HG03039 (cell line): ENCODE measurements at regions not wholly inside any gene's neighbourhood (a gene's known extent, or its start where the extent isn't known, plus 50 kb on each side); places are given as distances from the start of the nearest gene placed in this dataset.

ENCODE experiments used
- ATAC-seq: cut with Tn5 transposase; IDR thresholded peaks from one replicate; pipeline ENCODE4 v1.9.1; 2021; ENCODE audit warnings: mild to moderate bottlenecking, moderate library complexity; ENCODE audit not compliant: unreplicated experiment

- ATAC-seq = no peak
Observed at GRCh38 chr12:20213723-20214625, 154.4 kb upstream of the PDE3A start.

DNA sequence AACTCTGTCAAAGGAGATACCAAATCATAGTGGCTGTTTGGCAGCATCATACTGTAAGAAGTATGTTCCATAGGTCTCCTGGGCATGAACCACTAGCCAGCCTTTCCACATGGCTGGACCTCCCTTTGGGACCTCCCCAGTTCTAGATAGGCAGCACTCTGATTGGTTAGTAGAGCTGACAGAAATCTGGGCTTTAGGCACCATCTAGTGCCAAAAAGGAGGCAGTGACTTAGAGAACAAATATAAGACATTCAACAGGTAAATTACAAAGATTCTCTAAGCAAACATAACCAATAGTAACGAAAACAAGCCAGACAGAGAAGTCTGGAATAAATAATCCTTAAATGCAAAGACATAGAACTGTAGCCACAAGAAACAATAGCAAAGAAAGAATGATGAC, 148.0 kb upstream of the PDE3A start:
- no peak for ATAC-seq

GRCh38 chr12:20232931-20233675, 135.2 kb upstream of the PDE3A start:
- no peak for ATAC-seq

DNA sequence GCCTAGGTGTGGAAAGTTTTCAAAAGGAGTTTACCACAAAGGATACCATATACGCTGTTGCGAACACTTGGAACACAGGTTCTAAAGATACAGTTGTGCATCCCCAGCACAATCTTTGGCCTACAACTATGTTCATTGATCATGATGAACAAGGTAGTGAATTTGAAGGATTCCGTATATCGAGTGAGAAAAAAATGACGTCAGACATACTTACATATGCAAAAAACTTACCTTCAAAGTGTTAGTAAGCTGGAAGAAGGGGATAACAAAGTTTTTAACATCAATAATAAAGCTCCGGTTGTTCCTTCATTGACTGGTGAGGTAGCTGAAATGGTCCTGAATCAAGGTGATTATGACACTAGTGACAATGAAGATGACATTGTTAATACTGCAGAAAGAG, 133.9 kb upstream of the PDE3A start:
- ATAC-seq = no peak

- ATAC-seq = no peak
Observed at GRCh38 chr12:20237091-20237490, 131.2 kb upstream of the PDE3A start.

- no peak for ATAC-seq
Observed at GRCh38 chr12:20245491-20245890, 122.8 kb upstream of the PDE3A start.

DNA sequence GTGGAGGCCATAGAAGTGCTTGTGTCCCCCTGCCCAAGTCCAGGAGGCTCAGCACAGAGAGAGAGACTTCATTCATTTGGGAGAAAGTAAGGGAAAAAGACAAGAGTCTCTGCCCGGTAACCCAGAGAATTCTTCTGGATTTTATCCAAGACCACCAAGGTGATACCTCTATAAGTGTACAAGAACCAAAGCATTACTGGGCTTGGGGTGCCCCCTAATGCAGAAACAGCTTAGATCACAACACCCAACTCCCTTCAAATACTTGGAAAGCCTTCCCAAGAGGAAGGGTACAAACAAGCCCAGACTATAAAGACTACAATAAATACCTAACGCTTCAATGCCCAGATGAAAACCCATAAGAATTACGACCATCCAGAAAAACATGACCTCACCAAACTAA, 119.7 kb upstream of the PDE3A start:
- ATAC-seq = no peak

- no peak for ATAC-seq
Observed at GRCh38 chr12:20250761-20251160, 117.6 kb upstream of the PDE3A start.

DNA sequence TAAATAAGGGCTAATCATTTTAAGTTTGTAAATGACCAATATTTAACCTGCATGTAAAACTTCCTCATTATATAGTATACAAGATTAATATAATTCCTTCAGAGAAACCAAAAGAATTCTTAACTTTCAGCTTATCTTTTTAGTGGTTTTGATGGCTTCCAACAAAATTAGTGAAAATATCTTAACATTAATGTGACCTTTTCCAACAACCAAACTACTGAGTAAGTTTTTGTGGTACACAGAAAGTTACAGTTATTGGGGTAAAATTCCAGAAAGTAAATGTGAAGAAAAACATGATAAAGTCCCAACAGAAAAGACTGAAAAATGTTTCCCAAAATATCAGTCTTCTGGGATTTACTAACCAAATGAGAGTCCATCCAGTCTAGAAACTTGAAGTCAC, 111.0 kb upstream of the PDE3A start:
- ATAC-seq = no peak

- no peak for ATAC-seq
Observed at GRCh38 chr12:20259786-20260185, 108.6 kb upstream of the PDE3A start.

DNA sequence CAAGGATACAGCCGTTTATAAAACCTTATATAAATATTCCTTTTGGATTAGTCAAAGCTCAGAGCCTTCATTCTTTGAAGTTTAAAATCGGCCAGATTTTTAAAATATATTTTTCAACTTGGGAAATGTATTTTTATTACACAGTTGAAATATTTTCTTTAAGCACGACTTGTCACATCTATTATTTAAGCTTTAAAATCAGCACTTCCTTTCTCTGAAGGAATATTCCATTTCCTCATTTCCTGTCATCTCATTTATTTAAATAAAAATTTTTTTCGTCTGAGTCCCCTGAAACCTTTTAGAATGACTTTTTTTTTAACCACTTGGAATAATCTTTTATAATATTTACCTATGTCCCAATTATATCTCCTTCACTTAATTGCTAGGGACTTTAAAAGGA, 107.5 kb upstream of the PDE3A start:
- ATAC-seq = no peak

GRCh38 chr12:20262119-20262518, 106.2 kb upstream of the PDE3A start:
- no peak for ATAC-seq

DNA sequence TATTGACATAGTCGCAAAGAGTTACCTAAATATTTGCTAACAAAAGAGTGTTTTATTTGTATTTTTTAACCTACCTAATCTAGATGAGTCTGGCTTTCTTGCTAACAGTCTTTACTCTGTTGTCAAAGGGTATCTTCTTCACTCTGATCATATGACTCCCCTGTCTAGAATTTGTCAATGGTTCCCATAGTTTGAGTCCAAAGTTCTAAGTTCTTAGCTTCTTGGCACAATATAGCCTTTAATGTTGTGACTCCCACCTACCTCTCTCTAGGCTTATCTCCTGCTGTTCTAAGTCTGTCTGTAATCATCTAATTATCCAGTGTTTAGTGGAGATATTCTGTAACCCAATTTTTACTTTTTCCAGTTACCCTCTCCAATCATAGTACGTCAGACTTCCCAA, 104.3 kb upstream of the PDE3A start:
- no peak for ATAC-seq

DNA sequence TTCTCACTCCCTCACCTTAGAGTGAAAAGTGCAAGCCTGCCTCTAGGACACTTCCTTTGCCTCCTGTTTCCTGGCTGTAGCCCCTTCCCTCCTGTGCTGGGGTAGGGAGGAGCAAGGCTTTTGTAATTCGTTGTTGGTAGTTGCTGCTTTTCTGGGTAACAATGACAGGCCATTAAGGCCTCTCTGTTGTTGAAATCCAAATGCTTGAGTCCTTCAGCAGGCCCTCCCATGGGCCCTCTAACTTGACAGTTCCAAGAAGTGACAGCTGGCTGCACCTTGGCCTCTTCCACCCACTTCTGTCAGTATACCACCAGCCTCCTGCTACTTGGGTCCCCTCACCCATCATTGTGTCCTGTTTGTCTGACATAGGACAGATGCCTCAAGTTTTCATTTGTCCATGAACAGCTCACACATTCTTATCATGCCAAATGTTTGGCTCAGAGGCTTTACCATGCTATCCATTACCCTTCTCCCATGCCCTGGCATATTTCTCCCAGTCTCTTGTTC, 103.7 kb upstream of the PDE3A start:
- no peak for ATAC-seq

DNA sequence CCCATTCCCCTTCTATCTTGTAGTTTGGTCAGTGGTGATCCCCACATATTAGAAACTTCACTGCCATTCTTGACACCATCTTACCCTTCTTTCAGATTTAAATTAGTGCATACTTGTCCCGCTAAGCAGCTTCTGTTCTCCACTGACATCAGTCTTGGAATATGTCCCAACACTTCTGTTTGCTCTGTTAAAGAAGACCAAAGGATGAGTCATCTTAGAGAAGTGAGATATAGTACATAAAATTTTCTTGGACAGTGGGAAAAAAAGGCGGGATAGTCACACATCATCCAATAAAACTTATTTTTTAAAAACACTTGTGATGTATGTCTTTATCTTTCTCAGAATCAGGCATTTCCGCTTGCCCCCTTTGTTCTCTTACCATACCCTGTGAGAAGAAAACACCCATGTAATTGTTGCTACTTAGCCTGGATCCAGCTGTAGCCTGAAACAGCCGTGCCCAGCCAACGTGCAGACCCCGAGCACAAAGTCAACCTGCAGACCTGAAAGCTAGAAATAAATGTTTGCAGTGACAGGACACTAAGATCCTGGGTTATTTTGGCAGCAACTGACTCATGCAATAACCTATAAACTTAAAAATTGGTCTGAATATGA, 100.1 kb upstream of the PDE3A start:
- no peak for ATAC-seq

GRCh38 chr12:20268771-20269170, 99.6 kb upstream of the PDE3A start:
- ATAC-seq = no peak

DNA sequence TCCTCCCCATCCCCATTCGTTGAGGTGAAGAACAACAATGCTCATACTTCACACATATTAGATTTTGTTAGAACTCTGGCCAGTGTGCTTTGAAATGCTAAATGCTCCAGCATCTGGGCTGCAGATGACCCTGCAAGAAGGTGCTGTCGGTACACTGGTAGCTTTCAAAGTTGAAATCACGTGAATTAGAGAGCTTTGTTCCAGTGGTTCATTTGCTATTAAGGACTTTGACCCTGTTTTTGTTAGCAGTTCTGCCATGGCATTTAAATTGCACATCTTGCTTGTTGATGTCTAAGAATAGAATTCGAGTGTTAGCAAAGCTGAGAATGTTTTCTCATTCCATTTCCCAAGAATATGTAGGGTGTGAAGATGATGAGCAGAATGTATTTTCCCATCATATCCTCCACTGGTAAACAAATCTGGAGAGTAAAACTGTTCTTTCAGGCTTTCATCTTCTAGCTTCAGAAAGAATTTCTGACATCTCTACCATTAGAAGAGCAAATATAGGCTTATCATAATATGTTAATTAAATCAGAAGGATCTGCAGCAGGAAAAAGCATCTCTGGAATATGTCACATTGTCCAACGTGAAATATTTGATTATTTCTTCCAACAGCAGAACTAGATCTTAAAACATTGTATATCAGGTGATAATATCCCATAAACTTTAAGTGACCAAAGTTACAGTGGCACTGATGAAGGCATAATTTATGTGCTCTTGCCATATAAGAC, 98.8 kb upstream of the PDE3A start:
- ATAC-seq = no peak

- no peak for ATAC-seq
Observed at GRCh38 chr12:20270557-20270956, 97.8 kb upstream of the PDE3A start.

DNA sequence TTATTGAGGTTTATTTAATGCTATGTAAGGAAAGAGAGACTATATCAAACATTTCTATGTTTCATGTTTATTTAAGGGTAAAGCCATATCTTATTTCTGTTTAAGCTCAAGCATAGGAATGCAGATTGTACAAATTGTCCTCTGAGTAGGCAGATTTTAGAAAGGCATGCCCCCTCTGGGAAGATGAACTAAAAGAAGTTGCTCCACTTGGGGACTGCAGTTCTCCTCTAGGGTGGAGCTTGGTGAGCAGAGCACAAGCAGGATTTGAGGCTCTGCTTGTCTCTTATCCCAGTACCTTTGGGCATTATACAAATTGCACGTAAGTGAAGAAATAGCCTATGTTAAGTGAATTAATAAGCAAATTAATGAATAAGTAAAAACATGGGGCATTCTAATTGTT, 96.2 kb upstream of the PDE3A start:
- no peak for ATAC-seq

DNA sequence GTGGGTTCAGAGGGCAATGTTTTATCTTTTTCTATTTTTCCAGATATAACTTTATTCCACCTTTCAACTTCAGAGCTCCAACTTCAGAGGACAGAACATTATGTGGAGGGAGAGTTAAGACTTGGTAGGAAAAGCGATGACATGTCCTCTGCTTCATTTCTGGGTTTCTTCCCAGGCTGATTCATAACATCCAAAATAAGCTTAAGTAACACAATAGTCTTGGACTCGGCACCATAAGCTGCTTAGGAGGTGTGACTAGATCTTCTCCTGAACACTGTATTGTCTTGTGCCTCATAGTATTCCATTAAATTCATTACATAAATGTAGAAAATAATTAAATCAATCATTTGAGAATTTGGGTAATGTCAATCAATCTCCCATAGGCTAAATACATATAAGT, 95.5 kb upstream of the PDE3A start:
- ATAC-seq = no peak

DNA sequence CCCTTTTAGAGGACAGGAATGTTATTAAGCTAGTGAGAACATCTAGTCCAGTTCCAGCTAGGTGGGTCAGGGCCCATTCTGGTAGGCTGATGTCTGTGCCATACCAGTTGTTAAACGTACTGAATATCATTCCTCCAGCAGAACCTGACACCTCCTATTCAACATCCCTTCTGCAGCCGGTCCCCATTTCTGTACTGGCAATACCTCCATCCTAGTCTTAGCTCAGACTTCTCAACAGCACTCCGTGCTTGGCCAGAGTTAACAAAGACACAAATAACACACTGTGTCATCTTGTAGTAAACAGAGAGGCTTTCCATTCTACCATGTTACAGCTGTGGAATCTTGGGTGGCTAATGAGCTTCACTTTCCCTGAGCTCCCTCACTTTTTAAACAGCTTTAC, 94.3 kb upstream of the PDE3A start:
- ATAC-seq = no peak
